Tibial nerve (tissue), 4 donors: ENCODE measurements at regions not wholly inside any gene's neighbourhood (a gene's known extent, or its start where the extent isn't known, plus 50 kb on each side); places are given as distances from the start of the nearest gene placed in this dataset.

Experiments used
- DNase-seq, 2 donors: peaks; one replicate each; pipeline ENCODE4 v3.0.0-alpha.2; 2019; ENCODE audit warnings: low spot score in 2 of 2
- H3K27ac ChIP-seq, 4 donors: fragments of 200-600 bp; sonication (generic) in 3 of 4; one replicate each; pipeline ENCODE4 v1.5.1; 2017 to 2019; ENCODE audit warnings: mild to moderate bottlenecking in 1 of 4
- H3K27me3 ChIP-seq, 2 donors: fragments of 200-600 bp; sonication (generic) in 1 of 2; one replicate each; pipeline versions ENCODE4 v1.5.1 to v1.6.0; 2017 to 2019
- H3K36me3 ChIP-seq, 3 donors: fragments of 200-600 bp; sonication (generic); one replicate each; pipeline ENCODE4 v1.5.1; 2018 to 2019
- H3K4me1 ChIP-seq, 4 donors: fragments of 200-600 bp; sonication (generic) in 3 of 4; one replicate each; pipeline ENCODE4 v1.5.1; 2017 to 2019
- H3K4me3 ChIP-seq, 4 donors: fragments of 200-600 bp; sonication (generic) in 3 of 4; one replicate each; pipeline ENCODE4 v1.5.1; 2017 to 2019; ENCODE audit warnings: mild to moderate bottlenecking in 1 of 4, moderate library complexity in 1 of 4
- H3K9me3 ChIP-seq, 4 donors: fragments of 200-600 bp; sonication (generic) in 3 of 4; one replicate each; pipeline ENCODE4 v1.5.1; 2017 to 2019
- EP300 ChIP-seq, 2 donors: sonication (generic); formaldehyde crosslinking; IDR thresholded peaks; one replicate each; pipeline ENCODE4 v1.6.1; 2017; ENCODE audit warnings: antibody characterized with exemption in 2 of 2, mild to moderate bottlenecking in 1 of 2
- POLR2A ChIP-seq, 2 donors: fragments of 450-650 bp; IDR thresholded peaks; one replicate each; pipeline ENCODE4 v1.6.1; 2017; ENCODE audit warnings: antibody characterized with exemption in 2 of 2, mild to moderate bottlenecking in 2 of 2, moderate library complexity in 2 of 2
- WGBS, 2 donors: methylation state at CpG; one replicate each; pipeline ENCODE4 v1.1.5; 2018; 5-methylcytosine and 5-hydroxymethylcytosine counted together
- TF ChIP-seq, protein P1 (sequence below), 5 experiments: fragments of 200-600 bp in 3 of 5; fragments of 450-650 bp in 2 of 5; sonication (generic) in 3 of 5; IDR thresholded peaks; one replicate each; pipeline ENCODE4 v1.5.1; 2016 to 2019; ENCODE audit warnings: antibody characterized with exemption in 5 of 5, mild to moderate bottlenecking in 3 of 5, moderate library complexity in 2 of 5

DNA sequence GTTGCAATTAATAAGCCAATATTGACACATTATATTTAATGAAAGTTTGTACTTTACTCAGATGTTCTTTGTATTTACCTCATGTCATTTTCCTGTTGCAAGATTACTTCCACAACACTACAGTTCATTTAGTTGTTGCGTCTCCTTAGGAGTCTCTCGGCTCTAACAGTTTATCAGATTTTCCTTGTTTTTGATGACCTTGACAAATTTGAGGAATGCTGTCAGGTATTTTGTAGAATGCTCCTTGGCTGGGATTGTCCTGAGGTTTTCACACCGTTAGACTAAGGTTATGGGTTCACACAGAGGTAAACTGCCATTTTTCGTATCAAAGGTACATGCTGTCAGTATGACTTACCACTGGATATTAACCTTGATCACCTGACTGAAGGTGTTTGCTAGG is 416.6 kb upstream of the TNP1 start:
- Histone ChIP-seq H3K27me3 (no peaks in the 10 kb centered on the region), H3K4me1 (peaks cover 0 to 18% (median 0%) of the 10 kb centered on the region in 4 donors), H3K4me3 (no peak overlapping the region), H3K36me3 (no peaks in the 10 kb centered on the region), H3K27ac (no peak overlapping the region), H3K9me3 (no peaks in the 10 kb centered on the region)
- no peak for DNase-seq
- TF ChIP-seq EP300 (IDR thresholded peaks at IDR 0.05) (no peak), POLR2A (IDR thresholded peaks at IDR 0.05) (no peak)
- TF ChIP-seq, protein P1, sequence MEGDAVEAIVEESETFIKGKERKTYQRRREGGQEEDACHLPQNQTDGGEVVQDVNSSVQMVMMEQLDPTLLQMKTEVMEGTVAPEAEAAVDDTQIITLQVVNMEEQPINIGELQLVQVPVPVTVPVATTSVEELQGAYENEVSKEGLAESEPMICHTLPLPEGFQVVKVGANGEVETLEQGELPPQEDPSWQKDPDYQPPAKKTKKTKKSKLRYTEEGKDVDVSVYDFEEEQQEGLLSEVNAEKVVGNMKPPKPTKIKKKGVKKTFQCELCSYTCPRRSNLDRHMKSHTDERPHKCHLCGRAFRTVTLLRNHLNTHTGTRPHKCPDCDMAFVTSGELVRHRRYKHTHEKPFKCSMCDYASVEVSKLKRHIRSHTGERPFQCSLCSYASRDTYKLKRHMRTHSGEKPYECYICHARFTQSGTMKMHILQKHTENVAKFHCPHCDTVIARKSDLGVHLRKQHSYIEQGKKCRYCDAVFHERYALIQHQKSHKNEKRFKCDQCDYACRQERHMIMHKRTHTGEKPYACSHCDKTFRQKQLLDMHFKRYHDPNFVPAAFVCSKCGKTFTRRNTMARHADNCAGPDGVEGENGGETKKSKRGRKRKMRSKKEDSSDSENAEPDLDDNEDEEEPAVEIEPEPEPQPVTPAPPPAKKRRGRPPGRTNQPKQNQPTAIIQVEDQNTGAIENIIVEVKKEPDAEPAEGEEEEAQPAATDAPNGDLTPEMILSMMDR (IDR thresholded peaks at IDR 0.05): no peak
- WGBS, 2 donors: 91 to 94% methylated on average over 4 of the region's 4 CpGs

DNA sequence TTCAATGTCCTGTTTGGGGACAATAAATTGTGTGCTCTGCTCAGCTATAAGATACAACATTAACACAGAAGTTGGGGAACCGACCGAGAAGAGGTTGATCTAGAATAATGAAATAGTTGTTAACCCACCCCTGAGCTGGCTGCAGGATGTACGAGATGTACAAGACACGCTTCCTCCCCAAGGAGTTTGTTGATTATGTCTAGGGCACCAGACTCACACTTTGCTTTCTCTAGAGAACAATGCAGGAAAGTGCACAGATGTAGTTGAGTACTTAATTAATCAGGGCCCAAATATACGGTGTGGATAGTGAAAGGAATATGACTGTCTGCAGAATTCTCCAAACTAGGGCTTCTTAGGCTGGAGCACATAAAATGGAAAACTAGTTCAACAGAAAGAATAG is 415.2 kb upstream of the TNP1 start:
- Histone ChIP-seq H3K9me3 (no peaks in the 10 kb centered on the region), H3K4me1 (peaks cover 0 to 24% (median 0%) of the 10 kb centered on the region in 4 donors), H3K36me3 (no peaks in the 10 kb centered on the region), H3K27ac (no peak overlapping the region), H3K4me3 (no peak overlapping the region), H3K27me3 (no peaks in the 10 kb centered on the region)
- 51 to 52% methylated on average over 5 of the region's 5 CpGs for WGBS, 2 donors
- TF ChIP-seq EP300 (IDR thresholded peaks at IDR 0.05) (no peak), POLR2A (IDR thresholded peaks at IDR 0.05) (no peak)
- TF ChIP-seq, protein P1 (IDR thresholded peaks at IDR 0.05): no peak
- DNase-seq: no peak

DNA sequence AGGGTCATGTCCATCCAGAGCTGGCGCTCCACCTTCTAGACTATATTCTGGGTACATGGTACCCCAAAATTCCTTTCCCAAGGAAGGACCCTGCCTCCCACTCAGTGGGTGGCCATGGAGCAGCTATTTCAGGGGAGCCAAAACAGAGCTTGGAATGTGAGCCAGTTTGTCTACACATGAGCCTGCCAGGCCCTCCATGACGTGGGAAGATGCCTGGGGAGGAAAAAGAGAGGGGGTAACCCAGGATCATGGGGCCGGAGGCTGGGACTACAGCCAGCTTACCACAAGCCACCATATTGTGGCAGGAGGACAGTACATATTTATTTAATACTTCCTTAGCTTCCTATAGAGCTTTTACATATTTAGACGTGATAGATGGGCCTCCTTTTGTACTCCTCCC is 414.7 kb upstream of the TNP1 start:
- Histone ChIP-seq H3K36me3 (no peaks in the 10 kb centered on the region), H3K9me3 (no peaks in the 10 kb centered on the region), H3K27ac (no peak overlapping the region), H3K27me3 (no peaks in the 10 kb centered on the region), H3K4me1 (peaks cover 0 to 29% (median 0%) of the 10 kb centered on the region in 4 donors), H3K4me3 (no peak overlapping the region)
- 70 to 72% methylated on average over 4 of the region's 4 CpGs for WGBS, 2 donors
- TF ChIP-seq, protein P1 (IDR thresholded peaks at IDR 0.05): no peak
- TF ChIP-seq EP300 (IDR thresholded peaks at IDR 0.05): no peak
- DNase-seq: no peak

DNA sequence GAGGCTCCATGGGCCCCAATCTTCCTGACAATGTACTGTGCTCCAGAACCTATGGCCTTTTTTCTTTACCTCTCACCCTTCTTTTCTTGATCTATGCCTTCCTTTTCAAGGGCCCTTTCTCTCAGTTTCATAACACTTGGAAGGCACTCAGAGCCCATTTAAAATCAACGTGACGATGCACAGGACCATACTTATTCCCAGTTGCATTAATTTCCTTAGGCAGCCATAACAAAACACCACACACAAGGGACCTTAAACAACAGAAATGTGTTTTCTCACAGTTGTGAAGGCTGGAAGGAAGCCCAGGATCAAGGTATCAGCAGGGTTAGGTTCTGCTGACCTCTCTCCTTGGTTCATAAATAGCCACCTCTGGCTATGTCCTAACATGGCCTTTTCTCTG is 414.0 kb upstream of the TNP1 start:
- no peak for DNase-seq
- H3K27ac ChIP-seq: no peak overlapping the region
- TF ChIP-seq, protein P1 (IDR thresholded peaks at IDR 0.05): no peak
- TF ChIP-seq EP300 (IDR thresholded peaks at IDR 0.05): no peak
- no peak for TF ChIP-seq POLR2A (IDR thresholded peaks at IDR 0.05)
- no peaks in the 10 kb centered on the region for H3K27me3 ChIP-seq
- H3K4me3 ChIP-seq: no peak overlapping the region
- no peaks in the 10 kb centered on the region for H3K36me3 ChIP-seq
- no peaks in the 10 kb centered on the region for H3K9me3 ChIP-seq
- WGBS, 2 donors: 76 to 79% methylated on average over 2 of the region's 2 CpGs
- peaks cover 0 to 22% (median 0%) of the 10 kb centered on the region in 4 donors for H3K4me1 ChIP-seq

DNA sequence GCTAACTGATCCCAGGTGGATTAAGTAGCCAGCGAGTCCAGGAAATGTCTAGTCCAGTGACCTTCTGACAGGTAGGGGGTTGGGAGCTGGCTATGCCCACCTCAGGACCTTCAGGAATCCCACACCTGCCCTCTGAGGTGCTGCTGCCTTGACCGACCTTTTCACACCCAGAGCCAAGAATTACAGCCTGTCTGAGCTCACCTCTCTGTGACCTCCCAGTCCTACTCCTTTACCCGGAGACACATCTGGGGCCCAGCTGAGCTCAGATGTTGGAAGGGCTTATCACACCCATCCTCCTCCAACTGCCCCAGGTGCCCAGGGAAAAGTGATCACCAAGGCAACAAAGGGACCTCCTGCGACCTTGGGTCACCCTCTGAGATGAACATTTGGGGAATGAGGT is 413.3 kb upstream of the TNP1 start:
- no peaks in the 10 kb centered on the region for H3K9me3 ChIP-seq
- no peak overlapping the region for H3K27ac ChIP-seq
- WGBS, 2 donors: 66 to 76% methylated on average over 4 of the region's 4 CpGs
- no peaks in the 10 kb centered on the region for H3K36me3 ChIP-seq
- H3K4me1 ChIP-seq: peaks cover 0 to 22% (median 0%) of the 10 kb centered on the region in 4 donors
- no peak overlapping the region for H3K4me3 ChIP-seq
- no peaks in the 10 kb centered on the region for H3K27me3 ChIP-seq
- DNase-seq: no peak
- TF ChIP-seq, protein P1 (IDR thresholded peaks at IDR 0.05): no peak
- no peak for TF ChIP-seq POLR2A (IDR thresholded peaks at IDR 0.05)
- no peak for TF ChIP-seq EP300 (IDR thresholded peaks at IDR 0.05)
